IPS DF 6.9 (cell line): ENCODE measurements at regions not wholly inside any gene's neighbourhood (a gene's known extent, or its start where the extent isn't known, plus 50 kb on each side); places are given as distances from the start of the nearest gene placed in this dataset.

Experiments
- DNase-seq: peaks from one replicate; pipeline ENCODE4 v3.0.0-alpha.2; 2013; ENCODE audit warnings: low read depth, low spot score
- H3K27ac ChIP-seq: one replicate; pipeline ENCODE4 v1.5.1; 2013; ENCODE audit warnings: low read length, control low read depth
- H3K27me3 ChIP-seq: 2 replicates; pipeline ENCODE4 v1.6.1; 2013; ENCODE audit warnings: mild to moderate bottlenecking, low read length; ENCODE audit not compliant: control insufficient read depth, insufficient read depth
- H3K36me3 ChIP-seq: 2 replicates; pipeline ENCODE4 v1.6.1; 2013; ENCODE audit warnings: low read length; ENCODE audit not compliant: control insufficient read depth, insufficient read depth
- H3K4me1 ChIP-seq: 2 replicates; pipeline ENCODE4 v1.6.1; 2013; ENCODE audit warnings: low read length; ENCODE audit not compliant: control insufficient read depth, insufficient read depth
- H3K4me3 ChIP-seq: 2 replicates; pipeline ENCODE4 v1.5.1; 2013; ENCODE audit warnings: mild to moderate bottlenecking, low read length
- H3K9me3 ChIP-seq: 2 replicates; pipeline ENCODE4 v1.6.1; 2013; ENCODE audit warnings: low read length, inconsistent platforms; ENCODE audit not compliant: control insufficient read depth, insufficient read depth
- WGBS: extraction: QIAGEN DNeasy Blood & Tissue Kit; methylation state at CpG from one replicate; pipeline ENCODE4 v1.1.7; 2013; ENCODE audit warnings: mixed read lengths, missing lambda C conversion rate; ENCODE audit not compliant: insufficient read length, insufficient coverage; 5-methylcytosine and 5-hydroxymethylcytosine counted together

- Histone ChIP-seq H3K27ac (no peak overlapping the region), H3K27me3 (no peaks in the 10 kb centered on the region), H3K36me3 (no peaks in the 10 kb centered on the region), H3K4me3 (no peak overlapping the region), H3K4me1 (no peaks in the 10 kb centered on the region), H3K9me3 (no peaks in the 10 kb centered on the region)
- DNase-seq: no peak
Observed at GRCh38 chr6:163768905-163769304, 354.4 kb downstream of the QKI start.

DNA sequence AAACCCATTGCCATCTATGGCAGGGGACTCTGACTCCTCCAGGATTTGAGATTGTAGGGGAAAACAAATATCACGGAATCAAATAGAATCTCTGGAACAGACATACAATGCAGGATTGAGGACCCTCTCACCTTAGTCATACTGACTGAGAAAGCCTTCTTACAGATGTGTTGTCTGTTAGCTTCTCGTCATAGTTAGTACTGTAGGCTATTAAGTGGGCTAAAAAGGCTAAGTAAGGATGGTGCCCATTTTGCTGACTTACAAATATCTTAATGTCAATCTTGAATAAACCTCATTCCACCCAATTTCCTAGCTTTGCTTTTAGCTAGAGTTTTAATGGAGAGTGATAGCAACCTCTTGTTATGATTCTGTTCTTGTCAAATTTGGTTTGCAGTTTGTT is 352.4 kb downstream of the QKI start:
- DNase-seq: no peak
- no peaks in the 10 kb centered on the region for H3K36me3 ChIP-seq
- H3K9me3 ChIP-seq: no peaks in the 10 kb centered on the region
- no peak overlapping the region for H3K27ac ChIP-seq
- H3K4me3 ChIP-seq: no peak overlapping the region
- no peaks in the 10 kb centered on the region for H3K27me3 ChIP-seq
- no CpG with 5 or more reads among the region's 2 CpGs for WGBS
- no peaks in the 10 kb centered on the region for H3K4me1 ChIP-seq

DNA sequence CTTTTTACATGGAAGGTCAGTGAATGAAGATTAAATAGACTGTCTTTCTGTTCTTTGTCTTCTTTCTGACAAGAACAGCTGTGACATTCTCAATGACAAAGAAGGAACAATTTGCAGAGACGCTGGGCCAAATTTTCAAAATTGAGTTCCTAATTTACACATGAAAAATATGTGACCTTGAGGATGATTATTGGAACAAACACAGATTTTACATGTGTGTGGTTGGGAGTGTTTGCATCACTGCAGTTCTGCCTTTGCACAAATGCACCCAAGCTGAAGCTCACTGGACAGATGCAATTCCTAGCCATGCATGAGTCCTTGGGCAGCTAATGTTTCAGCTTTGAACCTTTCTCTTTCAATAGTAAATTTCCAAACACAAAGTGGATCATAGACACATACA is 350.8 kb downstream of the QKI start:
- no peaks in the 10 kb centered on the region for H3K9me3 ChIP-seq
- no peaks in the 10 kb centered on the region for H3K27me3 ChIP-seq
- H3K4me3 ChIP-seq: no peak overlapping the region
- no peak for DNase-seq
- no peaks in the 10 kb centered on the region for H3K4me1 ChIP-seq
- no CpG with 5 or more reads among the region's 1 CpG for WGBS
- H3K36me3 ChIP-seq: no peaks in the 10 kb centered on the region
- H3K27ac ChIP-seq: no peak overlapping the region

DNA sequence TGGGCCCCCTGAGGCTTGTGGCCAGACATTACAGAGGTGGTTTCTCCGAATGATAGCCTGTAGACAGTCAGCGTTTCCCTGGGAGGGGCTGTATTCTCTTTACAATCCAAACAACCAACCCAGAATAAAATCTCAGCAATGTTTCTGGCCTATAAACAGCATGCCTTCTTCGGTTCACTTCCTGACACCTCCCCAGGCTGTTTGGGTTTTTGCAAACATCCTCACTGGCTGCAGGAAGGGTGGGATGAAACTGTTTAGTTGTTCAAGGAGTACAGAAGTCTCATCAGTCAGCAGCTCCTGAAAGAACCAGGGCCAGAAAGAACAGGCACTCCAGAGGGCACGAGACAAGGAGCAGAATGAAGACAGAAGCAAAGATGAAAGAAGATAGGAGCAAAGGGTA is 350.0 kb downstream of the QKI start:
- H3K27me3 ChIP-seq: no peaks in the 10 kb centered on the region
- no peaks in the 10 kb centered on the region for H3K4me1 ChIP-seq
- no CpG with 5 or more reads among the region's 4 CpGs for WGBS
- no peaks in the 10 kb centered on the region for H3K36me3 ChIP-seq
- H3K9me3 ChIP-seq: no peaks in the 10 kb centered on the region
- no peak overlapping the region for H3K4me3 ChIP-seq
- no peak overlapping the region for H3K27ac ChIP-seq
- DNase-seq: no peak

DNA sequence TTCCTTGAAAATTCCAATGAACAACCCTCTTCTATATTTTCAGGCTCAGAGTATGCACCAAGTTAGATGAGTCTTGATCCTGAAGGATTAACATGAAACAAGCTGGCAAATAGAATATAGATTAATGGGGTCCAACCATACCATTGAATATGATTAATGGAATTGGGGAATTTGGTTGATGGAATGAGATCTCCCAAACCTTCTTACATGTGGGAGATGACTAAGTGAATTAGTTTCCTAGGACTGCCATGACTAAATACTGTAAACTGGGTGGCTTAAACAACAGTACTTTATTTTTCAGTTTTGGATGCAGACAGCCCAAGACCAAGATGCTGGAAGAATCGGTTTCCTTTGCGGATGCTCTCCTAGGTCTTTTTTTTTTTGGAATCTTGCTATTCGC is 347.0 kb downstream of the QKI start:
- H3K9me3 ChIP-seq: no peaks in the 10 kb centered on the region
- no CpG with 5 or more reads among the region's 3 CpGs for WGBS
- no peak for DNase-seq
- H3K27me3 ChIP-seq: no peaks in the 10 kb centered on the region
- H3K4me3 ChIP-seq: no peak overlapping the region
- H3K36me3 ChIP-seq: no peaks in the 10 kb centered on the region
- H3K4me1 ChIP-seq: no peaks in the 10 kb centered on the region; the same call in 1 of the 2 replicates
- no peak overlapping the region for H3K27ac ChIP-seq

GRCh38 chr6:163760860-163761259 is 346.3 kb downstream of the QKI start:
- Histone ChIP-seq H3K36me3 (no peaks in the 10 kb centered on the region), H3K9me3 (no peaks in the 10 kb centered on the region), H3K4me3 (no peak overlapping the region), H3K4me1 (no peaks in the 10 kb centered on the region; the same call in 1 of the 2 replicates), H3K27ac (no peak overlapping the region), H3K27me3 (no peaks in the 10 kb centered on the region)
- DNase-seq: no peak
- no CpG with 5 or more reads among the region's 3 CpGs for WGBS

DNA sequence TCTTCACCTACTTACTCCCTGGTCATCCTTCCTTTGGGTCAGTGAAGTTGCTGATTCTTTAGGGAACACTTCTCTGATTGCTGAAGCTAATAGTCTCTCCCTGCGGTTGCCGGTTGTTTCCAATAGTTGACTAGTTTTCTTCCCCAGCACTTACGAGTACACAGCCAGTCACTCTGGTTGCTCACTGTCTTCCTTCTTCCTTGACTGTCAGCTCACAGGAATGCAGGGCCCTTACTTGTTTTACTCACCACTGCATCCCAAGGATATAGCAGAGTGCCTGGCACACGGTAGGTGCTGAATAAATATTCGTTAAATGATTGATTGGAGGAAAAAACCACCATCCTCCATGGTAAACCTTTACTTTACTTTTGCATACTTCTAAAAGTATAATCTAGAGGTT is 345.0 kb downstream of the QKI start:
- Histone ChIP-seq H3K36me3 (no peaks in the 10 kb centered on the region), H3K27ac (no peak overlapping the region), H3K9me3 (no peaks in the 10 kb centered on the region), H3K27me3 (no peaks in the 10 kb centered on the region), H3K4me3 (no peak overlapping the region), H3K4me1 (no peaks in the 10 kb centered on the region; the same call in 1 of the 2 replicates)
- WGBS: no CpG with 5 or more reads among the region's 5 CpGs
- no peak for DNase-seq

GRCh38 chr6:163757520-163757919 is 343.0 kb downstream of the QKI start:
- no peaks in the 10 kb centered on the region; the same call in 1 of the 2 replicates for H3K4me1 ChIP-seq

DNA sequence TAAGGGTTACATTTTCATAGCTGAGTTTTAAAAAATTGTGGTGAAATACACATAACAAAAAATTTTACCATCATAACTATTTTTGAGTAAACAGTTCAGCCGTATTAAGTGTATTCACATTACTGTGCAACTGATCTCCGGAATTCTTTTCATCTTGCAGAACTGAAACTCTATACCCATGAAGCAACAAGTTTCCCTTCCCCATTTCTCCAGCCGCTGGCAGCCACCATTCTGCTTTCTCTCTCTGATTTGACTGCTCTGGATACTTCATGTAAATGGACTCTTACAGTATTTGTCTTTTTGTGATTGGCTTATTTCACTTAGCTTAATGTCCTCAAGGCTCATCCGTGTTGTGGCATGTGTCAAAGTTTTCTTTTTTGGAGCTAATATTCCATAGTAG is 341.6 kb downstream of the QKI start:
- Histone ChIP-seq H3K9me3 (no peaks in the 10 kb centered on the region), H3K4me3 (no peak overlapping the region), H3K27ac (no peak overlapping the region), H3K36me3 (no peaks in the 10 kb centered on the region), H3K27me3 (no peaks in the 10 kb centered on the region), H3K4me1 (no peaks in the 10 kb centered on the region; the same call in 1 of the 2 replicates)
- DNase-seq: no peak
- no CpG with 5 or more reads among the region's 4 CpGs for WGBS

More at GRCh38 chr6:163757520-163757919, 343.0 kb downstream of the QKI start:
- Histone ChIP-seq H3K27me3 (no peaks in the 10 kb centered on the region), H3K27ac (no peak overlapping the region), H3K9me3 (no peaks in the 10 kb centered on the region), H3K4me3 (no peak overlapping the region), H3K36me3 (no peaks in the 10 kb centered on the region)
- DNase-seq: no peak

- no peaks in the 10 kb centered on the region; the same call in 1 of the 2 replicates for H3K4me1 ChIP-seq
- no CpG with 5 or more reads among the region's 5 CpGs for WGBS
- H3K27ac ChIP-seq: no peak overlapping the region
- H3K27me3 ChIP-seq: no peaks in the 10 kb centered on the region
- DNase-seq: no peak
- H3K9me3 ChIP-seq: no peaks in the 10 kb centered on the region
- H3K36me3 ChIP-seq: no peaks in the 10 kb centered on the region
- no peak overlapping the region for H3K4me3 ChIP-seq
Observed at GRCh38 chr6:163754866-163755265, 340.3 kb downstream of the QKI start.

- H3K4me3 ChIP-seq: no peak overlapping the region
- no peaks in the 10 kb centered on the region; the same call in 1 of the 2 replicates for H3K4me1 ChIP-seq
- H3K27ac ChIP-seq: no peak overlapping the region
- DNase-seq: no peak
- WGBS: no CpG with 5 or more reads among the region's 2 CpGs
- no peaks in the 10 kb centered on the region for H3K36me3 ChIP-seq
- no peaks in the 10 kb centered on the region for H3K9me3 ChIP-seq
- no peaks in the 10 kb centered on the region for H3K27me3 ChIP-seq
Observed at GRCh38 chr6:163753430-163753829, 338.9 kb downstream of the QKI start.
